DMS 273 treated with DMSO at 0.1 percent for 48 hours (cell line): ENCODE measurements at regions not wholly inside any gene's neighbourhood (a gene's known extent, or its start where the extent isn't known, plus 50 kb on each side); places are given as distances from the start of the nearest gene placed in this dataset.

Source experiments
- DNase-seq: peaks from one replicate; lab custom pipeline; 2025; lab: John Stamatoyannopoulos, UW

- no peak for DNase-seq
Observed at GRCh38 chr18:73639788-73640187, 507.8 kb downstream of the FBXO15 start.

GRCh38 chr18:73638709-73639108 is 508.9 kb downstream of the FBXO15 start:
- DNase-seq = no peak

- no peak for DNase-seq
Observed at GRCh38 chr18:73636355-73636754, 511.3 kb downstream of the FBXO15 start.

DNA sequence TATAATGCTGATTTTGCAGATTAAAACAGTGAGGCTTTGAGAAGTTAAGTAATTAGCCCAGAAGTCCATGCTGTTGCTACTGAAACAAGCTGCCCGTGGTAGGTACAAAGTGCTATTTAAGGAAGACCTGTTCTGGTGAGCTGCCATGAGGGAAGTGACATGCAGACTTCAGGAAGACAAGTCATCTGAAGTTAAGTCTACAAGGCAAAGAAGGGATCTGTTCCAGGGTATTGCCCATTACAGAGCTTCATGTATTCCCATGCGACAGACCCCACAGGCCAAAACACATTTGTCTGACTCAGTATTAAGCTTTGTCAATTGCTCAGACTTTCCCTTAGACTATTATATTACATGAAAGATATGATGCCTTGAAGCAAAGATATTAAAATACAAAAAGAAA is 520.8 kb downstream of the FBXO15 start:
- DNase-seq = no peak

- DNase-seq = no peak
Observed at GRCh38 chr18:73626221-73626620, 521.4 kb downstream of the FBXO15 start.

GRCh38 chr18:73621091-73621490 is 526.5 kb downstream of the FBXO15 start:
- no peak for DNase-seq

DNA sequence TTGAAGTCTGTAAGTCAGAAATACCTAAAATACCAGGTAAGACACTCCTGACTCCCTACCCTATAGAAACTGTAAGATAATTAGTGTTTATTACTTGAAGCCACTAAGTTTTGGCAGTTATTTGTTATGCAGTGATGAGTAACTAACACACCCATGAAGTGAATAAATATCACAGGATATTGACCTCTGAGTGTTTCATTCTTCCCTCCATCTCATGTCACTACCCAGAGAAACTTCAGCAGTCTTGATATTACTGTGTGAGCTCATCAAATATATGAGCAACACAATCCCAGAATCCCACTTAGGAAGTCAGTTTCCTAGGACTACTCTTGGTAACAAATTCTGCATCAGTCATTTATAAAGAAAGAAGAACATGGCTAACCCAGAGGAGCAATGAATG is 529.7 kb downstream of the FBXO15 start:
- no peak for DNase-seq

DNA sequence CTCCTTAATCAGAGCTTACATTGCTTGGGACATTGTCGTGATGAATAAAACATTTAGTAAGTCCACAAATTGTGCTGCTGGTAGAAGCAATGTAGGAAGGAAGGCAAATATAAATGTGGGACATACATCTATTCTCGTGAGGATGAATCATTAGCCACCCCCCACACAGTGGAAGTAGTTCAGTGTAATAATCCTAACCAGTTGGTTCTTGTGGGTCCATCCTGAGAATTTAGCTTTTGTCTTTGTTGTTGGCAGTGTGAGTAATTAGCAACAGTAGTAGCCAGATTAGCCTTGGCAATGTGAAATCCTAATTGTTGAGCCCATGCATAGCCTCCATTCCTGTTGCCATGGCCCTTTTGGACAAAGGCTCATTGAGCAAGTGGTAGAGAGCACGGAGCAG is 532.1 kb downstream of the FBXO15 start:
- no peak for DNase-seq

GRCh38 chr18:73614812-73615211 is 532.8 kb downstream of the FBXO15 start:
- no peak for DNase-seq

- DNase-seq = no peak
Observed at GRCh38 chr18:73613706-73614340, 533.8 kb downstream of the FBXO15 start.

GRCh38 chr18:73597832-73598615 is 549.6 kb downstream of the FBXO15 start:
- no peak for DNase-seq

DNA sequence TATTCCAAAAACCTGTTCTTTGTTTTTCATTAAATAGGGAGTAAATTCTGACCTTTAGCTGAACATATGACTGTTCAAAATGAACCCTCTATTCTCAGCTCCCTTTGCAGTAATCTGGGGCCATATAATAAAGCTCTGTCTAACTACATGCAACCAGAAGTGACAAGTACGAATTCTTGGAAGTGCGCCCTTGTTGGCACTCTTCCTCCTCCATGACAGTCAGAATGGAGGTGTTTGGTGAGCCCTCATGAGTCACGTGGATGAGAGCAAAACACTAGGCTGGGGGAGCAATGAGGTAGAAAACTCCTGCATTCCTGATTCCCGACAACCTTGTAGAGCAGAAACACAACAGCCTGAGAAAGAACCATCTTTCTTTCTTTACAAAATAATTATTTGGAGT is 552.9 kb downstream of the FBXO15 start:
- DNase-seq = no peak

GRCh38 chr18:73593207-73593606 is 554.4 kb downstream of the FBXO15 start:
- no peak for DNase-seq

GRCh38 chr18:73590950-73591349 is 556.7 kb downstream of the FBXO15 start:
- DNase-seq = no peak

DNA sequence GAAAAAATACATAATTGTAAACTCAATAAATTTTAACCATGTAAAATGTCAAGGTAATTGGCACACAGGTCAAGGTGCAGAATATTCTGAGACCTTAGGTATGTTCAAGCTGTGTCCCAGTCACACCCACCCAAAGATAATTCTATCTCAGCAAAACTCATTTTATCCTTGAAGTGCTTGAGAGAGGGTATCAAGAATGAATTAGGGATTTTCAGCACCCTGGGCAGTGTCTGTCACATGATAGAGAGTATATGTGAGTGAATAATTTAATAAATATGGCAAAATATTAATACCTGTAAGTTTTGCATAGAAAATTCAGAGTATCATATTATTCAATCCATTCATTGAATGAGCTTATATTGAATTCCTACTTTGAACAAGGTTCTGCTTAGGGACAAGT is 567.9 kb downstream of the FBXO15 start:
- no peak for DNase-seq

DNA sequence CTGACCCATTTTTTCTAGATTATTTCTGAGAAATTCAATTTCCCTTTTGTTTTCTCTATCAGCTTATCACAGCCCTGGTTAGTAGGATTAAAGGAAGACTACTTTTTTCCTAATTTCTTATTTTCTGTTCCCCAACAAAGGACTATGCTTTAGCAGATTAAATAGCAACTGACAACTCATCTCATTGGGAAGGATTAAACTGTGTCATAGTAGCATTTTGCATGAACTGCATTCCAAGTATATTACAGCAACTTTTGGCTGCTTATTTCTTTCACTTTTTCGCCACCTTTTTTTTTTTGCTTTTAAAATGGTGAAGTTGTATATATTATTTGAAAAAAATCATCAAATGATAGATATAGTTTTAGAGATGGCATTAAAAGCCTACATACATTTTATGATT is 570.3 kb downstream of the FBXO15 start:
- DNase-seq = no peak

GRCh38 chr18:73563901-73564472 is 583.6 kb downstream of the FBXO15 start:
- no peak for DNase-seq

DNA sequence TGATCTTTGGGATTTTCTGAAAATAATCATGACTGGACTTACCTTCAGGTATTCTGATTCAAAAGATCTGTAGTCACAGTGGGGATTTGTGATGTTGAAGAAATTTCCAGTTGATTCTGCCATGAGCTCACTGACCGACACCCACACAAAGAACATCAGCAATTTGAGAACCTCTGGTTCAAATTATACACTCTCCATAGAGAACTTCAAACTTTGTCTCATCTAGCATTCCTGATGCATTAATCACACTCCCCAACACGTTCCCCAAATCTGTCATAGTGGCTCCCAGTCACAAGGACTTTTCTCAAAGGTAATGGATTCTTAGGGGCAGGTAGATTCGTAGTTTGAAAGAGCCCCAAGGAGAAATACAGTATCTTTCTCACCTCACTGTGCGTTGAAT is 584.3 kb downstream of the FBXO15 start:
- DNase-seq = no peak

DNA sequence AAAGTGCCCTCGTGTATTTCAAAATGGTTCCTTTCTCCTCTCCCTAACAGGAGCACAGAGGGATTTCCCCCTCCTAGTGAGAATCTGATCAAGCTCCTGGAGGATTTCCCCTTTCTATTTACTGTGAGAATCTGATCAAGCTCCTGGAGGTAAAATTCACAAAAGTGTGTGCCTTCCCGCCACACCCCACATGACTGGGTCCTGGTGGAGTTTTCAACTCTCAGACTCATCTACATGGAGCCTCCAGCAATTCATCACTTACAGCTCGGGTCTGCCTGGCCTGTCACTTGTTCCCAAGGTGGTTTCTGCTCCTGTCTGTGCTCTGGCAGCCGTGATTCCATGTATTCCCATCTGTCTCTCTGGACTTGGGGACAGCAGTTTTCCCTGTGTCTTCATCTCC is 590.7 kb downstream of the FBXO15 start:
- DNase-seq = no peak

GRCh38 chr18:73552171-73552570 is 595.5 kb downstream of the FBXO15 start:
- DNase-seq = no peak

DNA sequence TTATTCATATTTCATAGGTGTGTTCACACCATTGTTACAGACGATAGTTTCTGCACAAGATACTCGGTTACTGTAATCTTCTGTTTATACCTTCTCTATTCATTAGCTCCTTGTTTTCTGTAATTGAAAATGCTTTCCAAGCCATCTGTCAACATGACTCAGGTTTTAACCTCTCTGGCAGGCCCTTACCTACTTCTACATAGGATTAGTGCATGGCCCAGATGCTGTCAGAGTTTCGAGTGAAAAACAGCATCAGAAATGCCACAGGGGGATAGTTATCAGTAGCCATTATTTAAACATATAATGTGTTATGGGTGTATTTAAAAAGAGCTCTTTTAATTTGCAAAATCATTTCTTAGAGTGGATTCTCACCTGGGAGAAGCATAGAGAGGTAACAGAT is 596.4 kb downstream of the FBXO15 start:
- peak; percentile 7 for DNase-seq

GRCh38 chr18:73549236-73549635 is 598.4 kb downstream of the FBXO15 start:
- DNase-seq = no peak

- DNase-seq = no peak
Observed at GRCh38 chr18:73545472-73545871, 602.2 kb downstream of the FBXO15 start.
